ENCODE measurements at regions not wholly inside any gene's neighbourhood (a gene's known extent, or its start where the extent isn't known, plus 50 kb on each side); places are given as distances from the start of the nearest gene placed in this dataset.

GRCh38 chr3:118775021-118775420, 259.6 kb downstream of the IGSF11 start (continued):
- TF ChIP-seq ZNF609 (CRISPR knock-in tag; IDR thresholded peaks at IDR 0.05; ENCODE audit: borderline replicate concordance) = no peak
- no peak for TF ChIP-seq RBM34 (IDR thresholded peaks at IDR 0.05; ENCODE audit: borderline replicate concordance, insufficient read depth, low read length)
- no peak for TF ChIP-seq SAFB2 (IDR thresholded peaks at IDR 0.05; ENCODE audit: borderline replicate concordance, low read depth, low read length, severe bottlenecking)
- no peak for TF ChIP-seq RBM39 (optimal IDR thresholded peaks at IDR 0.05; ENCODE audit: low read depth, low read length)
- no peak for TF ChIP-seq PREB (CRISPR knock-in tag; IDR thresholded peaks at IDR 0.05)
- TF ChIP-seq FOXA3 (CRISPR knock-in tag; conservative IDR thresholded peaks at IDR 0.05 in 1 of 2, IDR thresholded peaks at IDR 0.05 in 1 of 2) = no peak
- TF ChIP-seq CHCHD3 (CRISPR knock-in tag; IDR thresholded peaks at IDR 0.05) = no peak
- no peak for TF ChIP-seq STAT5B (CRISPR knock-in tag; IDR thresholded peaks at IDR 0.05)

All from K562 (cell line).